ENCODE measurements at regions not wholly inside any gene's neighbourhood (a gene's known extent, or its start where the extent isn't known, plus 50 kb on each side); places are given as distances from the start of the nearest gene placed in this dataset.

- H2AFZ ChIP-seq (ENCODE audit: low read length): no peak overlapping the region
- no peak for ATAC-seq
- ChIA-PET CTCF (no interaction called here), POLR2A (ENCODE audit: unreplicated experiment) (no interaction called here)
- no peak overlapping the region for H3K27ac ChIP-seq (ENCODE audit: low read length)
- H3K9ac ChIP-seq (ENCODE audit: low read length): no peak overlapping the region
- no peaks in the 10 kb centered on the region for H3K4me1 ChIP-seq (ENCODE audit: insufficient read depth, low read length)
- no peak for DNase-seq
- H3K4me2 ChIP-seq (ENCODE audit: low read length): no peak overlapping the region
- no peaks in the 10 kb centered on the region for H3K79me2 ChIP-seq (ENCODE audit: low read length)
- no TSS peak for BruUV-seq (replicated peaks)
- no peaks in the 10 kb centered on the region for H3K27me3 ChIP-seq (ENCODE audit: low read length)
- H3F3A ChIP-seq (ENCODE audit: low read length, unreplicated experiment): no peaks in the 10 kb centered on the region
- TF ChIP-seq EZH2 (IDR thresholded peaks at IDR 0.05; ENCODE audit: low read length, unreplicated experiment) (no peak), EZH2phosphoT487 (IDR thresholded peaks at IDR 0.05; ENCODE audit: borderline replicate concordance, low read length) (no peak), CTCF (conservative IDR thresholded peaks at IDR 0.05; ENCODE audit: low read depth, low read length) (no peak)
- no peaks in the 10 kb centered on the region for H4K20me1 ChIP-seq (ENCODE audit: low read length)
- no peaks in the 10 kb centered on the region for H3K9me2 ChIP-seq (replicated peaks; ENCODE audit: low read length)
- no peaks in the 10 kb centered on the region for H3K9me3 ChIP-seq (ENCODE audit: low read length)
- no peak overlapping the region for H3K4me3 ChIP-seq (ENCODE audit: low read length)
- no peaks in the 10 kb centered on the region for H3K36me3 ChIP-seq (ENCODE audit: low read depth, low read length)
- intact Hi-C loops (cut with micrococcal nuclease): no loop called here
Observed at GRCh38 chr6:104558746-104559145, 301.0 kb downstream of the HACE1 start.

GRCh38 chr6:104548297-104548696, 311.4 kb downstream of the HACE1 start:
- Histone ChIP-seq H3K27ac (ENCODE audit: low read length) (no peak overlapping the region), H2AFZ (ENCODE audit: low read length) (no peak overlapping the region), H4K20me1 (ENCODE audit: low read length) (no peaks in the 10 kb centered on the region), H3K9ac (ENCODE audit: low read length) (no peak overlapping the region), H3K4me1 (ENCODE audit: insufficient read depth, low read length) (no peaks in the 10 kb centered on the region), H3K79me2 (ENCODE audit: low read length) (no peaks in the 10 kb centered on the region), H3K4me3 (ENCODE audit: low read length) (no peak overlapping the region), H3K27me3 (ENCODE audit: low read length) (no peaks in the 10 kb centered on the region), H3K36me3 (ENCODE audit: low read depth, low read length) (no peaks in the 10 kb centered on the region), H3K9me3 (ENCODE audit: low read length) (no peaks in the 10 kb centered on the region), H3K4me2 (ENCODE audit: low read length) (no peak overlapping the region), H3F3A (ENCODE audit: low read length, unreplicated experiment) (no peaks in the 10 kb centered on the region), H3K9me2 (replicated peaks; ENCODE audit: low read length) (no peaks in the 10 kb centered on the region)
- ChIA-PET POLR2A (ENCODE audit: unreplicated experiment) (no interaction called here), CTCF (no interaction called here)
- DNase-seq (no peak), ATAC-seq (no peak)
- no TSS peak for BruUV-seq (replicated peaks)
- intact Hi-C loops (cut with micrococcal nuclease): no loop called here
- TF ChIP-seq EZH2 (IDR thresholded peaks at IDR 0.05; ENCODE audit: low read length, unreplicated experiment): no peak
- TF ChIP-seq CTCF (conservative IDR thresholded peaks at IDR 0.05; ENCODE audit: low read depth, low read length): no peak
- no peak for TF ChIP-seq EZH2phosphoT487 (IDR thresholded peaks at IDR 0.05; ENCODE audit: borderline replicate concordance, low read length)

GRCh38 chr6:104541411-104541810, 318.3 kb downstream of the HACE1 start:
- no peak for TF ChIP-seq EZH2 (IDR thresholded peaks at IDR 0.05; ENCODE audit: low read length, unreplicated experiment)
- no peak for TF ChIP-seq CTCF (conservative IDR thresholded peaks at IDR 0.05; ENCODE audit: low read depth, low read length)
- no peak for TF ChIP-seq EZH2phosphoT487 (IDR thresholded peaks at IDR 0.05; ENCODE audit: borderline replicate concordance, low read length)
- H3K4me3 ChIP-seq (ENCODE audit: low read length): no peak overlapping the region
- H3K27me3 ChIP-seq (ENCODE audit: low read length): no peaks in the 10 kb centered on the region
- peaks cover 11% of the 10 kb centered on the region for H3K4me1 ChIP-seq (ENCODE audit: insufficient read depth, low read length)
- no TSS peak for BruUV-seq (replicated peaks)
- no peaks in the 10 kb centered on the region for H3K79me2 ChIP-seq (ENCODE audit: low read length)
- H2AFZ ChIP-seq (ENCODE audit: low read length): no peak overlapping the region
- ATAC-seq: no peak
- no peaks in the 10 kb centered on the region for H3K9me3 ChIP-seq (ENCODE audit: low read length)
- H3K36me3 ChIP-seq (ENCODE audit: low read depth, low read length): no peaks in the 10 kb centered on the region
- H3F3A ChIP-seq (ENCODE audit: low read length, unreplicated experiment): no peaks in the 10 kb centered on the region
- H3K9me2 ChIP-seq (replicated peaks; ENCODE audit: low read length): no peaks in the 10 kb centered on the region
- no peaks in the 10 kb centered on the region for H4K20me1 ChIP-seq (ENCODE audit: low read length)
- no peak overlapping the region for H3K9ac ChIP-seq (ENCODE audit: low read length)
- ChIA-PET CTCF (no interaction called here), POLR2A (ENCODE audit: unreplicated experiment) (no interaction called here)
- DNase-seq: no peak
- no peak overlapping the region for H3K27ac ChIP-seq (ENCODE audit: low read length)
- intact Hi-C loops (cut with micrococcal nuclease): no loop called here
- H3K4me2 ChIP-seq (ENCODE audit: low read length): no peak overlapping the region

Measured in PC-3 (cell line).